GM21390 (cell line): ENCODE measurements at regions not wholly inside any gene's neighbourhood (a gene's known extent, or its start where the extent isn't known, plus 50 kb on each side); places are given as distances from the start of the nearest gene placed in this dataset.

ENCODE experiments used
- ATAC-seq: cut with Tn5 transposase; IDR thresholded peaks from one replicate; pipeline ENCODE4 v1.9.1; 2021; ENCODE audit not compliant: unreplicated experiment

DNA sequence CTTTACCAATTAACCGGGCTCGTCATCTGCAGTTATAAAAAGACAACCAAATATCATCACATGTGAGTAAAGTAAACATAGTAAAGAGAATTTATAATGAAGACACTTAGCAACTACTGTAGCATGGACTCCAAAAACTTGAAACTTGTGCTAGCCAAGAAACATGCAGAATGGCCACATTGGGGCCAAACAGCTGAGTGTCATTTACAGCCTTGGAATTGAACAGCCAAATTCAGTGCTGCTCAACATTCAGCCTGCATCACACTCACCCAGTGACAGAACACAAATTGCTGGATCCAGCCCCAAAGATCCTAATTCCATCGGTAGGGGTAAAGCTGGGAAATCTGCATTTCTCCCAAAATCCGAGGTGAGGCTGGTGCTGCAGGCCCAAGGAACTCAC lies 224.8 kb upstream of the GYPC start:
- ATAC-seq, result no peak

GRCh38 chr2:126436411-126436810 lies 219.5 kb upstream of the GYPC start:
- ATAC-seq, result no peak

- no peak for ATAC-seq
Measured at GRCh38 chr2:126437016-126437415, 218.9 kb upstream of the GYPC start.

DNA sequence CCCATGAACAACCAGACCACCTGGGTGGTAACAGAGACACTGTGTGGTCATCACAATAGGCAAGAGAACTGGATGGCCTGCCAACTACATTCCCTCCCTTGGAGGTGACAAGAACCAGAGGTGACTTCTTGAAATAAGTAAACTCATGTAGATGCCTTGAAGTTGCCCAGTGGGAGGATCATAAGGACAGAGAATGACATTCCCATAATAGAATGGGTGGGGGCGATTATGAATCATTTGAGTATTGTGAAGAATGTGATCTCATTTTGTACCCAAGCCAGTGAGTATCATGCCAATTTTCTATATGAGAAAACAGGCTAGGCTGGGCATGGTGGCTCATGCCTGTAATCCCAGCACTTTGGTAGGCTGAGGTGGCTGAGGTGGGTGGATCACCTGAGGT lies 211.4 kb upstream of the GYPC start:
- no peak for ATAC-seq

GRCh38 chr2:126446106-126446695 lies 209.8 kb upstream of the GYPC start:
- no peak for ATAC-seq

DNA sequence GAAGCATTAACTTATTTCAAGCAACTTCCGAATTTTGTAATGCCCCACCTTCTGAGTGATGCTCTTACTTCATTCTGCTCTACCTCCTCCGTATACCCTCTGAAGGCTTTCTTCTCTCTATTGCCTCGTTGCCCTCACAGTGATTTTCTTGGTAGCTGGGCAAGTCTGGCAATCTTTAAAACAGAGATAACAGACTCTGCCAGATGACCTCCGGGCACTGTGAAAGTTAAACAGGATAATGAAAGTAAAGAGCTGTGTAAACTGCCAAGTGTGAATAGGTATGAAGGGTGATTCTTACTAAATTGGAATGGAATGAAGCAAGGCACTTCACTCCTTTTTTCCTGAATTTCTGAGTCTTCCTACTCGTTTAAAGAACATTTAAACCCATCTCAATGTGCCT lies 207.3 kb upstream of the GYPC start:
- no peak for ATAC-seq

- ATAC-seq, result peak; percentile 88
Measured at GRCh38 chr2:126449677-126450076, 206.3 kb upstream of the GYPC start.

- ATAC-seq, result no peak
Measured at GRCh38 chr2:126463892-126464674, 191.9 kb upstream of the GYPC start.

- ATAC-seq, result peak; percentile 94
Measured at GRCh38 chr2:126467367-126468054, 188.4 kb upstream of the GYPC start.

GRCh38 chr2:126475031-126475430 lies 180.9 kb upstream of the GYPC start:
- no peak for ATAC-seq

GRCh38 chr2:126476691-126477090 lies 179.3 kb upstream of the GYPC start:
- ATAC-seq, result no peak

GRCh38 chr2:126480033-126480432 lies 175.9 kb upstream of the GYPC start:
- no peak for ATAC-seq

- ATAC-seq, result no peak
Measured at GRCh38 chr2:126482582-126483464, 173.1 kb upstream of the GYPC start.

DNA sequence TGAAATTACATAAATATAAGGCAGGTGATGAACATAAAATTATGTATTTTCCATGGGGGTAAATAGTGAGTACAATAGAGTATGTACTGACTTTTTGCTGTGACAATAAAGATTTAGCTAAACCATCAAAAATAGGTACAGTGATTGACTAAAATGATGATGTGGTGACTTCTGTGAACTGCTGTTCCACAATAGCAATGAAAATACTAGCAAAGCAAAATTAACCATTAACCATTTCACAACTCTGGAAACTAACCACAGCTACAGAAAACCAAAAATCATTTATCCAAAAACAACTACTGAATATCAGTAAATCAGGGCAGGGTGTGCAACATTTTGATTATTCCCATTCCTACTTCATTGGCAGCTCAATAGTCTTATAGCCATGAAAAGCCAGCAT lies 161.4 kb upstream of the GYPC start:
- no peak for ATAC-seq

GRCh38 chr2:126495189-126495588 lies 160.8 kb upstream of the GYPC start:
- no peak for ATAC-seq

DNA sequence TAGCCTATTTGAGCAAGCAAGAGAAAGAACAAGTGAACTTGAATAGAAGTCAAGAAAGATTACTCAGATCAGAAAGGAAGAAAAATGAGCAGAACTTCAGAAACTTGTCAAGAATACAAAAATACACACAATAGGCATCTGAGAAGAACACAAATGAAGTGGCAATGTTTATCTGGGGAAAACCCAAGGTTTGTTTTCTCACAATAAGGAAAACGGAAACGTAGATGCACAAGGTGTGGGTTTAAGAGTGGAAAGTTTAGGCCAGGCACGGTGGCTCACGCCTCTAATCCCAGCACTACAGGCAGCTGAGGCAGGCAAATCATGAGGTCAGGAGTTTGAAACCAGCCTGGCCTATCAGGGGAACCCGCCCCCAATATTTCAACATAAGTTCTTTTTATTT lies 159.5 kb upstream of the GYPC start:
- ATAC-seq, result peak; percentile 95

DNA sequence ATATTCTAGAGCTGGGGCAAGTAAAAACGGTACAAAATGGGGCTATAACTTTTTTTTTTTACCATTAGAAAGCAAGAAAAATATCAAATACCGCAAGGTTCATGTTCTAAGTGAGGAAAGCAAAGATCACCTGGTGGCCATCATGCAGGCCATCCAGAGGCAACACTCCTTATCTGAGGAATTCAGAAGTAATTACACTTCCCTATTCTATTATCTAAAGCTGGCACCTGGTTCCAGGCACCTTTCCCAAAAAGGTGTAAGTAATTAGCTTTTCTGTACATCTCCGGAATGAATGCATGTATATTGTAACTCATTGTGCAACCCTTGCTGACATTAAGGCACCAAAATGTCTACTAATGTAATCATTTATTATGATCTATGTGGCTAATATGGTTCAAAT lies 152.5 kb upstream of the GYPC start:
- ATAC-seq, result no peak

GRCh38 chr2:126504949-126505348 lies 151.0 kb upstream of the GYPC start:
- ATAC-seq, result no peak

DNA sequence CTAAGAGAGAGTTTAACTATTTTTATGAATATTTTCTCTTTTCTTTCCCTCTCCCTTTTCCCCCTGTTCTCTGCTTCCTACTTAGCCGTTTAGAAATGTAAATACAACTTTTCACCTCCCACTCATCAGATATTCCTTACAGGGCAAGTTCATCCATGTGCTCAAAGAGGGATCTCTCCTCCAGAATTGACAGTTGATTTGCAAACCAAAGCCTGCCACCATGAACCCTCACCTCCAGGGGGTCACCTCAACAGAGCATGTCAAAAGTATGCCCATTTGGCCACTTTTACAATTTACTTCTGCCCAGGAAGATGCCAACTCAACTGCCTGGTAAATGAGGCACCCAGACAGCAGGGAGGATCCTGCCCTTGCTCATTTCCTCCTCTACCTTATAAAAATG lies 149.2 kb upstream of the GYPC start:
- no peak for ATAC-seq

- peak; percentile 52 for ATAC-seq
Measured at GRCh38 chr2:126507425-126507911, 148.5 kb upstream of the GYPC start.

DNA sequence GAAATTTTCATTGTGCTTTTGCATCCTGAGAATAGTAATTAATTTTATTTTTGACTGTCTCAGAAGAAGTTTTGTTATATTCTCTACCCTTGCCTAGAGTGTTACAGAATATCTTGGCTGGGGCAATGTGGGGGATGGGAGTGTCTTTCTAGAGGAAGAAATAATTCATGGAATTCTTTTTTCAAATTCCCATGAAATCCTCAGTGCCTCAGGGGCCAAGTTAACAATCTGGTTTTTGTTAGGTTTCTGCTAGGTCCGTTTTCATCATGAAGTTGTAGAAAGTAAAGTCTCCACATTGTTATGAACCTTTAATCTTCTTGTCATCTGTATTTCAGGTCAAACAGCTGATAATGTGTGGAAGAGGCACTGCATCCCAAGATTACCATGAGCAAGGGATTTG lies 145.6 kb upstream of the GYPC start:
- ATAC-seq, result no peak
